ENCODE measurements at regions not wholly inside any gene's neighbourhood (a gene's known extent, or its start where the extent isn't known, plus 50 kb on each side); places are given as distances from the start of the nearest gene placed in this dataset.

GRCh38 chr1:58308206-58308605 is 238.3 kb downstream of the OMA1 start:
- Mint-ChIP-seq H3K27ac (no peak overlapping the region), H3K36me3 (ENCODE audit: low read depth) (no peaks in the 10 kb centered on the region), H3K4me3 (no peak overlapping the region), H3K9me3 (no peaks in the 10 kb centered on the region), H3K4me1 (ENCODE audit: low read depth) (no peaks in the 10 kb centered on the region), H3K27me3 (ENCODE audit: insufficient read depth) (peaks cover 5% of the 10 kb centered on the region; the same call in 1 of the 2 replicates)
- TF ChIP-seq CTCF (IDR thresholded peaks at IDR 0.05): no peak
- no peak for DNase-seq

GRCh38 chr1:58307431-58307830 is 239.1 kb downstream of the OMA1 start:
- Mint-ChIP-seq H3K36me3 (ENCODE audit: low read depth) (no peaks in the 10 kb centered on the region), H3K27ac (no peak overlapping the region), H3K27me3 (ENCODE audit: insufficient read depth) (peaks cover 7% of the 10 kb centered on the region; the same call in 1 of the 2 replicates), H3K9me3 (no peaks in the 10 kb centered on the region), H3K4me3 (no peak overlapping the region), H3K4me1 (ENCODE audit: low read depth) (no peaks in the 10 kb centered on the region)
- no peak for DNase-seq
- TF ChIP-seq CTCF (IDR thresholded peaks at IDR 0.05): no peak

GRCh38 chr1:58305622-58306021 is 240.9 kb downstream of the OMA1 start:
- Mint-ChIP-seq H3K4me1 (ENCODE audit: low read depth) (no peaks in the 10 kb centered on the region), H3K9me3 (no peaks in the 10 kb centered on the region), H3K27me3 (ENCODE audit: insufficient read depth) (peaks cover 7% of the 10 kb centered on the region; the same call in 1 of the 2 replicates), H3K36me3 (ENCODE audit: low read depth) (no peaks in the 10 kb centered on the region), H3K27ac (no peak overlapping the region), H3K4me3 (no peak overlapping the region)
- DNase-seq: no peak
- TF ChIP-seq CTCF (IDR thresholded peaks at IDR 0.05): no peak

GRCh38 chr1:58304346-58304975 is 242.1 kb downstream of the OMA1 start:
- Mint-ChIP-seq H3K9me3 (no peaks in the 10 kb centered on the region), H3K27ac (no peak overlapping the region), H3K36me3 (ENCODE audit: low read depth) (no peaks in the 10 kb centered on the region), H3K4me3 (no peak overlapping the region), H3K27me3 (ENCODE audit: insufficient read depth) (peaks cover 4% of the 10 kb centered on the region; the same call in 1 of the 2 replicates), H3K4me1 (ENCODE audit: low read depth) (no peaks in the 10 kb centered on the region)
- DNase-seq: no peak
- TF ChIP-seq CTCF (IDR thresholded peaks at IDR 0.05): no peak

- Mint-ChIP-seq H3K4me1 (ENCODE audit: low read depth) (no peaks in the 10 kb centered on the region), H3K9me3 (no peaks in the 10 kb centered on the region), H3K27me3 (ENCODE audit: insufficient read depth) (peaks cover 4% of the 10 kb centered on the region; the same call in 1 of the 2 replicates), H3K27ac (no peak overlapping the region), H3K4me3 (no peak overlapping the region), H3K36me3 (ENCODE audit: low read depth) (no peaks in the 10 kb centered on the region)
- DNase-seq: no peak
- no peak for TF ChIP-seq CTCF (IDR thresholded peaks at IDR 0.05)
Measured at GRCh38 chr1:58303841-58304240, 242.7 kb downstream of the OMA1 start.

Measured in HFFc6 (cell line).